GM12873 (cell line): ENCODE measurements at regions not wholly inside any gene's neighbourhood (a gene's known extent, or its start where the extent isn't known, plus 50 kb on each side); places are given as distances from the start of the nearest gene placed in this dataset.

Source experiments
- CTCF ChIP-seq: IDR thresholded peaks from 2 replicates; pipeline ENCODE4 v1.5.1; 2012; ENCODE audit warnings: low read depth, mild to moderate bottlenecking, moderate library complexity, low read length, control low read depth; ENCODE audit not compliant: insufficient read depth; ENCODE audit errors: missing control alignments

GRCh38 chrX:69074726-69075125, 90.5 kb downstream of the PJA1 start:
- TF ChIP-seq CTCF, result no peak

- no peak for TF ChIP-seq CTCF
Measured at GRCh38 chrX:69073721-69074120, 91.5 kb downstream of the PJA1 start.

GRCh38 chrX:69073241-69073640, 92.0 kb downstream of the PJA1 start:
- TF ChIP-seq CTCF, result no peak

- no peak for TF ChIP-seq CTCF
Measured at GRCh38 chrX:69072486-69073006, 92.7 kb downstream of the PJA1 start.

GRCh38 chrX:69070949-69071650, 94.2 kb downstream of the PJA1 start:
- TF ChIP-seq CTCF, result no peak

- TF ChIP-seq CTCF, result no peak
Measured at GRCh38 chrX:69069876-69070275, 95.4 kb downstream of the PJA1 start.

GRCh38 chrX:69069086-69069445, 96.2 kb downstream of the PJA1 start:
- TF ChIP-seq CTCF, result no peak
